Naive B cell (primary cell): ENCODE measurements at regions not wholly inside any gene's neighbourhood (a gene's known extent, or its start where the extent isn't known, plus 50 kb on each side); places are given as distances from the start of the nearest gene placed in this dataset.
"Not testable (repeated sequence)": the region's sequence is repeated elsewhere in the genome, so short reads cannot be mapped to it uniquely, and the experiment has no call there.

Experiments used
- ATAC-seq, 2 donors: fragments of 150-1000 bp; cut with Tn5 transposase; 2 replicates each; pipeline ENCODE4 v1.10.0; 2021; ENCODE audit warnings: low read depth in 2 of 2, mild to moderate bottlenecking in 2 of 2, moderate library complexity in 2 of 2
- DNase-seq: peaks from one replicate; pipeline ENCODE4 v3.0.0; 2022
- H3K27ac Mint-ChIP-seq, 6 donors: one replicate each; pipeline ENCODE4 v1.8.0; 2020 to 2022; ENCODE audit warnings: mild to moderate bottlenecking in 6 of 6, mixed read lengths in 6 of 6, moderate library complexity in 5 of 6, inconsistent platforms in 2 of 6
- H3K27me3 Mint-ChIP-seq, 3 donors: one replicate each; pipeline ENCODE4 v1.8.0; 2021 to 2022; ENCODE audit warnings: mixed read lengths in 3 of 3, mild to moderate bottlenecking in 1 of 3
- H3K36me3 Mint-ChIP-seq, 2 donors: one replicate each; pipeline ENCODE4 v1.8.0; 2020 to 2022; ENCODE audit warnings: mixed read lengths in 2 of 2, inconsistent platforms in 1 of 2, mild to moderate bottlenecking in 1 of 2
- H3K4me1 Mint-ChIP-seq, 3 donors: one replicate each; pipeline ENCODE4 v1.8.0; 2020 to 2022; ENCODE audit warnings: mixed read lengths in 3 of 3, inconsistent platforms in 1 of 3, mild to moderate bottlenecking in 1 of 3, moderate library complexity in 1 of 3
- H3K4me3 Mint-ChIP-seq, 8 donors: one replicate each; pipeline ENCODE4 v1.8.0; 2020 to 2022; ENCODE audit warnings: mild to moderate bottlenecking in 8 of 8, mixed read lengths in 8 of 8, moderate library complexity in 8 of 8, inconsistent platforms in 2 of 8
- H3K9me3 Mint-ChIP-seq, 7 donors: one replicate each; pipeline ENCODE4 v1.8.0; 2020 to 2022; ENCODE audit warnings: mixed read lengths in 7 of 7, mild to moderate bottlenecking in 5 of 7, inconsistent platforms in 2 of 7, moderate library complexity in 1 of 7

- no peaks in the 10 kb centered on the region for H3K36me3 Mint-ChIP-seq
- H3K4me1 Mint-ChIP-seq = no peaks in the 10 kb centered on the region
- DNase-seq (no peak), ATAC-seq (no peak)
- H3K4me3 Mint-ChIP-seq = peak overlapping the region in 1 of 8 donors; percentile 44
- no peak overlapping the region for H3K27ac Mint-ChIP-seq
- no peaks in the 10 kb centered on the region for H3K27me3 Mint-ChIP-seq
- peaks cover 0 to 8% (median 0%) of the 10 kb centered on the region in 7 donors for H3K9me3 Mint-ChIP-seq
Measured at GRCh38 chr4:23105759-23106370, 413.1 kb downstream of the GBA3 start.

GRCh38 chr4:23097251-23097650 is 404.5 kb downstream of the GBA3 start:
- no peaks in the 10 kb centered on the region for H3K36me3 Mint-ChIP-seq

GRCh38 chr4:23091711-23092110 is 399.0 kb downstream of the GBA3 start:
- Mint-ChIP-seq H3K4me3 (no peak overlapping the region), H3K4me1 (peaks cover 0 to 7% (median 0%) of the 10 kb centered on the region in 3 donors), H3K36me3 (no peaks in the 10 kb centered on the region), H3K27ac (no peak overlapping the region), H3K9me3 (peaks cover 0 to 14% (median 3%) of the 10 kb centered on the region in 7 donors), H3K27me3 (no peaks in the 10 kb centered on the region)
- ATAC-seq = no peak
- DNase-seq = no peak

More at GRCh38 chr4:23097251-23097650, 404.5 kb downstream of the GBA3 start:
- no peak for ATAC-seq
- H3K27ac Mint-ChIP-seq = no peak overlapping the region
- no peaks in the 10 kb centered on the region for H3K27me3 Mint-ChIP-seq
- no peaks in the 10 kb centered on the region for H3K4me1 Mint-ChIP-seq
- H3K9me3 Mint-ChIP-seq = peaks cover 2 to 14% (median 5%) of the 10 kb centered on the region in 7 donors
- DNase-seq = no peak
- H3K4me3 Mint-ChIP-seq = no peak overlapping the region

- Mint-ChIP-seq H3K4me1 (no peaks in the 10 kb centered on the region), H3K4me3 (no peak overlapping the region), H3K36me3 (peaks cover 0 to 7% of the 10 kb centered on the region in 2 donors), H3K27me3 (no peaks in the 10 kb centered on the region), H3K9me3 (peaks cover 2 to 17% (median 11%) of the 10 kb centered on the region in 7 donors), H3K27ac (no peak overlapping the region)
- DNase-seq (no peak), ATAC-seq (no peak)
Measured at GRCh38 chr4:23085249-23085568, 392.5 kb downstream of the GBA3 start.

GRCh38 chr4:23084559-23085248 is 392.0 kb downstream of the GBA3 start:
- Mint-ChIP-seq H3K4me3 (no peak overlapping the region), H3K4me1 (no peaks in the 10 kb centered on the region), H3K36me3 (peaks cover 0 to 7% of the 10 kb centered on the region in 2 donors), H3K27ac (no peak overlapping the region), H3K9me3 (peaks cover 2 to 22% (median 12%) of the 10 kb centered on the region in 7 donors), H3K27me3 (no peaks in the 10 kb centered on the region)
- ATAC-seq (no peak), DNase-seq (no peak)

GRCh38 chr4:23083391-23083790 is 390.7 kb downstream of the GBA3 start:
- Mint-ChIP-seq H3K27me3 (no peaks in the 10 kb centered on the region), H3K4me1 (no peaks in the 10 kb centered on the region), H3K4me3 (no peak overlapping the region), H3K27ac (no peak overlapping the region), H3K36me3 (peaks cover 0 to 7% of the 10 kb centered on the region in 2 donors), H3K9me3 (peaks cover 2 to 34% (median 16%) of the 10 kb centered on the region in 7 donors)
- no peak for DNase-seq
- no peak for ATAC-seq

DNA sequence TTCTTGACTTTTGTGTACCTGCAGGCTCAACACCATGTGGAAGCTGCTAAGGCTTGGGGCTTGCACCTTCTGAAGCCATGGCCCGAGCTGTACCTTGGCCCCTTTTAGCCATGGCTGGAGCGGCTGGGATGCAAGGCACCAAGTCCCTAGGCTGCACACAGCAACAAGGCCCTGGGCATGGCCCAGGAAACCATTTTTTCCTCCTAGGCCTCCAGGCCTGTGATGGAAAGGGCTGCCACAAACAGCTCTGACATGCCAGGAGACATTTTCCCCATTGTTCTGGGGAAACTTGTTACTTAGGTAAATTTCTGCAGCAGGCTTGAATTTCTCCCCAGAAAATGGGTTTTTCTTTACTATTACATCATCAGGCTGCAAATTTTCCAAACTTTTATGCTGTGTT is 387.4 kb downstream of the GBA3 start:
- not testable (repeated sequence) for H3K36me3 Mint-ChIP-seq, H3K27me3 Mint-ChIP-seq, H3K27ac Mint-ChIP-seq, DNase-seq, H3K4me1 Mint-ChIP-seq, ATAC-seq, H3K4me3 Mint-ChIP-seq
- H3K9me3 Mint-ChIP-seq = peaks cover 2 to 38% (median 17%) of the 10 kb centered on the region in 7 donors

- H3K36me3 Mint-ChIP-seq = no peaks in the 10 kb centered on the region
- peaks cover 0 to 7% (median 2%) of the 10 kb centered on the region in 7 donors for H3K9me3 Mint-ChIP-seq
- H3K27me3 Mint-ChIP-seq = no peaks in the 10 kb centered on the region
Measured at GRCh38 chr4:23070848-23071570, 378.3 kb downstream of the GBA3 start.

DNA sequence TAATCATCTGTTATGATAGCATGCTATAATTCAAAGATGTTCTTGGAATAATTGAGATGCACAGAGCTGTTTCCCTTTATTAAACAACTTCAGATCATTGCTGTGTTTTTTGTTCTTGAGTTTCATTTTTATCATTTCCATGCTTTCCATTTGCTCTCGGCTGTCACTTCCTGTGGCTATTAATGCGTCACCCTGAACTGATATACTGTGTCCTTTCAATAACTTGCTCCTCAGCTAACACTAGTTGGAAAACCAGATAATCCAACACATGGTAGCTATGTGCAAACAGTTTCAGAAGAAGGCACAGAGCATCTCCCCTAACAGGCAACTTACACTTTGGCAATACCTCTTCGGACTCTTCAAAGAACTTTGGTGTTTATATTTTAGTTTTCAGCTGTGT is 376.0 kb downstream of the GBA3 start:
- DNase-seq = no peak
- Mint-ChIP-seq H3K4me1 (no peaks in the 10 kb centered on the region), H3K36me3 (no peaks in the 10 kb centered on the region), H3K4me3 (no peak overlapping the region), H3K27me3 (no peaks in the 10 kb centered on the region), H3K27ac (no peak overlapping the region), H3K9me3 (peaks cover 0 to 7% (median 3%) of the 10 kb centered on the region in 7 donors)
- ATAC-seq = no peak

More at GRCh38 chr4:23070848-23071570, 378.3 kb downstream of the GBA3 start:
- no peak overlapping the region for H3K4me3 Mint-ChIP-seq
- ATAC-seq = no peak
- no peak overlapping the region for H3K27ac Mint-ChIP-seq
- no peaks in the 10 kb centered on the region for H3K4me1 Mint-ChIP-seq
- DNase-seq = no peak

- no peak for DNase-seq
- peaks cover 0 to 7% (median 3%) of the 10 kb centered on the region in 7 donors for H3K9me3 Mint-ChIP-seq
- H3K4me3 Mint-ChIP-seq = no peak overlapping the region
- H3K27me3 Mint-ChIP-seq = no peaks in the 10 kb centered on the region
- ATAC-seq = no peak
- H3K4me1 Mint-ChIP-seq = no peaks in the 10 kb centered on the region
- H3K27ac Mint-ChIP-seq = no peak overlapping the region
- no peaks in the 10 kb centered on the region for H3K36me3 Mint-ChIP-seq
Measured at GRCh38 chr4:23068287-23068686, 375.6 kb downstream of the GBA3 start.

DNA sequence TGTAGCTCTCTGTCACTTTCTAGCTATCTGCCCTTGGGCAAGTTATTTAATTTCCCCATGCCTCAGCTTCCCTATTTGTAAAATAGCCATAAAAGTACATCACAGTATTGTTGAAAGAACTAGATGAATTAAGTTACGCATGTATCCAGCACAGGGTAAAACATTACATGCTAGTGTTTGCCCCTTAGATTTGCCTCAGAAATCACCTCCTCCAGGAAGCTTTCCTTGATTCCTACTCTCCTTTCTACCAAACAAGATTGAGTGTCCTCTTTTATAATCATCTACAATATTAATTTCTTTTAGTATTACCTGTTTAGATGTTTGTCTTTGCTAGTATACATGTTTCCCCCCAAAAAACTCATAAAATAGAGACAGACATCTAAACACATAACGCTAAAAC is 369.5 kb downstream of the GBA3 start:
- H3K9me3 Mint-ChIP-seq = peaks cover 0 to 4% (median 1%) of the 10 kb centered on the region in 7 donors
- ATAC-seq = no peak
- H3K27ac Mint-ChIP-seq = no peak overlapping the region
- no peaks in the 10 kb centered on the region for H3K27me3 Mint-ChIP-seq
- DNase-seq = no peak
- H3K4me1 Mint-ChIP-seq = no peaks in the 10 kb centered on the region
- H3K36me3 Mint-ChIP-seq = no peaks in the 10 kb centered on the region
- no peak overlapping the region for H3K4me3 Mint-ChIP-seq

DNA sequence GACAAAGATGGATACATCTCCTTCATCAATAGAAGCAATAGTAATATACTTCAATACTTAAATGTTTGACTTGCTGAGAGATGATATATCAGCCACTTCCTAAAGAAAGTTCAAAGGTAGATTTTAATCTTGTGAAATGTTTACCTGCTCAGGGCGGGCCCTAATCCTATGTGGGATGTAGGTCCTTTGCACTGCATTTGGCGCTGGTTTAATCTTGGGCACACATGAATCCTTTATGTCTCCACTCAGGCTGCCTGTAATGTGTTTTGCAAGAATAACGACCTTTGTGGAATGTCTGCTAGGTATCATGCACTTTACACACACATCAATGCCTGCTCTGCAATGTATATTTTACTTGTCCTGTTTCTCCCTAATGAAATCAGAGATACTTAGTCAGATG is 368.7 kb downstream of the GBA3 start:
- no peaks in the 10 kb centered on the region for H3K4me1 Mint-ChIP-seq
- H3K36me3 Mint-ChIP-seq = no peaks in the 10 kb centered on the region
- no peak overlapping the region for H3K4me3 Mint-ChIP-seq
- H3K27me3 Mint-ChIP-seq = no peaks in the 10 kb centered on the region
- ATAC-seq (no peak), DNase-seq (no peak)
- H3K9me3 Mint-ChIP-seq = peaks cover 0 to 4% (median 0%) of the 10 kb centered on the region in 7 donors
- H3K27ac Mint-ChIP-seq = no peak overlapping the region

DNA sequence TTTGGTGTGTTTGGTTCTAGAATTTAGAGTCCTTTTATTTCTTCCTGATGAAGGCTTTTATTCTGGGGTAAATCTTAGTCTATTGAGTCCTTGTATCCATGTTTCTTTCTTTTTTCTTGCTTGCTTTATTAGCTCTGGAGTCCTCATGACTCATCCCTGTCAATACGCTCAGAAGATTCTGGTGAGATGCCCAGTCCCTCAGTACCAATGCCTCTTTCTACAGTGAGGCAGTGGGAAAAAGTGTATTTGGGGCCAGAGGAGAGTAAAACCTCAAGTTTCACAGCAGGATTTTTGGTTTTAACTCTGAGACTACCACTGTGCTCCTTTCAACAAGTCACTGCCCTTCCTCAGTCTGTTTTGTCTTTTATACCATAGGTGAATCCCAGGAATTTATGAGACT is 368.0 kb downstream of the GBA3 start:
- Mint-ChIP-seq H3K27me3 (no peaks in the 10 kb centered on the region), H3K4me1 (no peaks in the 10 kb centered on the region), H3K36me3 (no peaks in the 10 kb centered on the region), H3K27ac (no peak overlapping the region), H3K9me3 (peaks cover 0 to 4% (median 0%) of the 10 kb centered on the region in 7 donors), H3K4me3 (no peak overlapping the region)
- no peak for DNase-seq
- no peak for ATAC-seq
